GM12865 (cell line): ENCODE measurements at regions not wholly inside any gene's neighbourhood (a gene's known extent, or its start where the extent isn't known, plus 50 kb on each side); places are given as distances from the start of the nearest gene placed in this dataset.

Experiments
- DNase-seq: peaks from one replicate; pipeline ENCODE4 v3.0.0; 2010; ENCODE audit warnings: low read depth
- H3K4me3 ChIP-seq: 2 replicates; pipeline ENCODE4 v1.5.1; 2011; ENCODE audit warnings: mild to moderate bottlenecking, low read depth, low read length, control low read depth
- CTCF ChIP-seq: IDR thresholded peaks from 2 replicates; pipeline ENCODE4 v1.5.1; 2011; ENCODE audit warnings: low read length, control low read depth, low read depth, inconsistent platforms; ENCODE audit not compliant: insufficient read depth; ENCODE audit errors: missing control alignments

GRCh38 chr15:94004697-94005096, 226.7 kb upstream of the MCTP2 start:
- no peak for DNase-seq
- no peak for TF ChIP-seq CTCF
- no peak overlapping the region for H3K4me3 ChIP-seq

- no peak for DNase-seq
- TF ChIP-seq CTCF: no peak
- no peak overlapping the region for H3K4me3 ChIP-seq
Observed at GRCh38 chr15:94002041-94002440, 229.3 kb upstream of the MCTP2 start.

- no peak for TF ChIP-seq CTCF
- DNase-seq: no peak
- no peak overlapping the region for H3K4me3 ChIP-seq
Observed at GRCh38 chr15:94001255-94001801, 230.0 kb upstream of the MCTP2 start.

- no peak for DNase-seq
- TF ChIP-seq CTCF: no peak
- H3K4me3 ChIP-seq: no peak overlapping the region
Observed at GRCh38 chr15:94000606-94001005, 230.8 kb upstream of the MCTP2 start.

- peak; percentile 11 for DNase-seq
Observed at GRCh38 chr15:93997071-93997658, 234.2 kb upstream of the MCTP2 start.

GRCh38 chr15:93989440-93989998, 241.8 kb upstream of the MCTP2 start:
- TF ChIP-seq CTCF: no peak
- H3K4me3 ChIP-seq: no peak overlapping the region
- no peak for DNase-seq

More at GRCh38 chr15:93997071-93997658, 234.2 kb upstream of the MCTP2 start:
- TF ChIP-seq CTCF: peak; percentile 65
- H3K4me3 ChIP-seq: no peak overlapping the region
